SKM-1 treated with dmso at 0.1 percent for 144 hours (cell line): ENCODE measurements at regions not wholly inside any gene's neighbourhood (a gene's known extent, or its start where the extent isn't known, plus 50 kb on each side); places are given as distances from the start of the nearest gene placed in this dataset.
"Not testable (repeated sequence)": the region's sequence is repeated elsewhere in the genome, so short reads cannot be mapped to it uniquely, and the experiment has no call there.

Source experiments
- DNase-seq: peaks from one replicate; lab custom pipeline; 2025; ENCODE audit not compliant: unreplicated experiment; lab: John Stamatoyannopoulos, UW

DNA sequence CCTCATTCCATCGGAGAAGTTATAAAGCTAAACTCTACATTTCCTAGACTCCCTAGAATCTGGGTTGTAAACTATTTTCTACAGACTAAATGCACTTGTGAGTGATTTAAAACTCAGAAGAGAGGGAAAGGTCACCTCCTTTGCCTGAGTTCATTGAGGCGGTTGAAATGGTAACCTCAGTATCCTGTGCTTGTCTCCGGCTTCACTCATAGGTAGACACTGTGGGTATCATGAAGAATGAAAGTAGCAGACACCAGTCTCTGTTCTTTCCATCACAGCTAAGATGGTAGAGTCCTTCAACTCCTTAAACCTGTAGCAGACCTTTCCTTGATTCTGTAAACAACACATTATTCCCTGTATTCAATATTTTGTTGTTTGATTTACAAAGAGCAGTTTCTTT is 291.3 kb upstream of the ANKRD50 start:
- DNase-seq, result no peak

- DNase-seq, result no peak
These were observed 285.5 kb upstream of the ANKRD50 start for GRCh38 chr4:124997991-124998390.

- no peak for DNase-seq
These were observed 284.6 kb upstream of the ANKRD50 start for GRCh38 chr4:124997124-124997523.

- DNase-seq, result no peak
These were observed 281.3 kb upstream of the ANKRD50 start for GRCh38 chr4:124993838-124994237.

- DNase-seq, result no peak
These were observed 277.9 kb upstream of the ANKRD50 start for GRCh38 chr4:124990398-124990797.

DNA sequence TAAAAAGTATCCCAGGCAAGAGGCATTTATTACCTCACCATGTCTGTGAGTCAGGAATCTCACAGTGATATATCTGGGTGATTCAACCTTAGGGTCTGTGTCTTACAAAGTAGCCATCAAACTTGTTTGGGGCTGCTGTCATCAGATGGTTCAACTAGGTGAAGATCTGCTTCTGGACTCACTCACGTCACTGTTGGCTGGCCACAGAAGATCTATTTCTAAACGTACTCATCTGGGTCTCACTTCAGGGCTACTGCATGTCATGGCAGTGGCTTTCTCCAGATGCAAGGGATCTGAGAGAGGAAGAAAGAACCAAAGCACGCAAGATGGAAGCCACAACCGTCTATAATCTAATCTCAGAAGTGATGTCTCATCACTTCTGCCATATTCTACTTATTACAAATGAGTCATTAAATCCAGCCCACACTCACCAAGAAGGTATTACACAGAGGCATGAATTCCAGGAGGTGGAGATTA is 267.8 kb upstream of the ANKRD50 start:
- DNase-seq, result no peak

GRCh38 chr4:124978536-124978935 is 266.0 kb upstream of the ANKRD50 start:
- not testable (repeated sequence) for DNase-seq

DNA sequence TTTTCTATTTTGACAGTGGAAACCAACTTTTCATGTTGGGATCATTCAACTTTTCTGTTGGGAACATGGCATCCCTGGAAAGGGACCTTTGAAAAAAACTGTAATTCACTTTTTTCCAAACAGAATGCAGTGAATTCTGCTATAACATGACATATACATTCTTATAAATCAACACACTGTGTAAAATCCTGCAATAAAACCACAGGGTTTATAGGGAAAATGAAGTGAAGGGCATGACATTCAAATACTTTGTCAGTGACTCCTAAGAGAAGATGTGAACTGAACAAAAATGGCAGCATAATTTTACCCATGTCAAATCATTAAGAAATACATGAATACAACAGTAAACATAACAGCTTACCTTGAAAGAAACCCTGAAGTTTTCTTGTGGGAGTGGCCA is 264.5 kb upstream of the ANKRD50 start:
- DNase-seq, result no peak

DNA sequence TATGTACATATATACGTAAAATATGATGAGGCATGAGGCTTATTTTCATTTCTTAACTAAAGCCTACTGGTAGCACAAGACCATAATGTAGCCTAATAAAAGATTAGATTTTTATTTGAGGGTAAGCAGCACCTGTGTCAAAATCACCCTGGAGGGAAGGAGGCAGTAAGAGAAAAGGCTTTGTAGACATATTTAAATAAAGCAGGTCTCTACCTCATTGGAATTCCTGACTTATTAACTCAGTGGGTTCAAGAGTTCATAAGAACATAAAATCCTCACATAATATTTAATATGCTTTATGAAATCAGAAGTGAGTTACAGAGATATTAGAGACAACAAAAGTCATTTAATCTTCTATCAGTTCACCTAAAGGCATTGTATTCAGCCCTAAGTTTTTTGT is 261.6 kb upstream of the ANKRD50 start:
- no peak for DNase-seq

- DNase-seq, result no peak
These were observed 261.2 kb upstream of the ANKRD50 start for GRCh38 chr4:124973716-124974115.

DNA sequence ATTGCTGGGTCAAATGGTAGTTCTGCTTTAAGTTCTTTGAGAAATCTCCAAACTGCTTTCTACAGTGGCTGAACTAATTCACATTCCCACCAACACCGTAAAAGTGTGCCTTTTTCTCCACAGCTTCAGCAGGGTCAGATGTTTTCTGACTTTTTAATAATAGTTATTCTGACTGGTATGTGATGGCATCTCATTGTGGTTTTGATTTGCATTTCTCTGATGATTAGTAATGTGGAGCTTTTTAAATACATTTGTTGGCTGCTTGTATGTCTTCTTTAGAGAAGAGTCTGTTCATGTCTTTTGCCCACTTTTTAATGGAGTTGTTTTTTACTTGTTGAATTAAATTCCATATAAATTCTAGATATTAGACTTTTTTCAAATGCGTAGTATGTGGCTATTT is 257.5 kb upstream of the ANKRD50 start:
- DNase-seq, result no peak

DNA sequence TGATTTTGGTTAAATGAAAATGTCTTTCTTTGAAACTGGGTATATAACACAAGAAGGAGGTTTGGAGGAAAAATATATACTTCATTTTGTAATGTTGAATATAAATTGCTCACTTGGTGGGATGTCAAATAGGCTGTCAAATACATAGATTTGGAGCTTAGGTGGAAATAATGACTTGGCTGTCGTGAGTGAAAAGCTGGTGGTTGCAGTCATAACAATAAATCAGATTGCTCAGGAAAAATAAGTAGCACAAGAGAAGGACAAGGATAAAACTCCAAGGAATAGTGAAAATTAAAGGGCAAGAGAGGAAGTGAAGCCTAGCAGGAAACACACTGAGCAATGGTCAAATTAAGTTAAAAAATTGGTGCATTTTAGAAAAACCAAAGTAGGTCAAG is 253.0 kb upstream of the ANKRD50 start:
- no peak for DNase-seq

- no peak for DNase-seq
These were observed 252.4 kb upstream of the ANKRD50 start for GRCh38 chr4:124964852-124965496.

DNA sequence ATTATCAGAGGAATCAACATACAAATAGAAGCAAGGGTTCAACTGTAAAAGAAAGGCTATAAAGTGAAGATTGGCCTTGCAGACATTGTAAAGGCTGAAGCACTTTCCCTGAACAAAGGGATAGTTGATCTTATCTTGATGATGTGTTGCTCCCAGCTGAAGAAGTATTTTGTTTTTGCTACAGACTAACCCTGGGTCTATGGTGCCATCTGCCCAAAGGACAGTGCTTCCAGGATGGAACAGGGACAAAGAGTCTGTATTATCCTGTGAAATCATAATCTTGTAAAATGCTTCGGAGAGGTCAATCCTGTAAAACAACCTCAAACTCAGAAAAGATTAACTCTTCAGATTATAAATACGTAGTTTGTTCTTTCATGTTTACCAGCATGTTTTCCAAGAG is 251.7 kb upstream of the ANKRD50 start:
- DNase-seq, result no peak

GRCh38 chr4:124961138-124961750 is 248.7 kb upstream of the ANKRD50 start:
- no peak for DNase-seq

GRCh38 chr4:124958847-124959246 is 246.3 kb upstream of the ANKRD50 start:
- no peak for DNase-seq

GRCh38 chr4:124955476-124955875 is 242.9 kb upstream of the ANKRD50 start:
- peak; percentile 48 for DNase-seq

DNA sequence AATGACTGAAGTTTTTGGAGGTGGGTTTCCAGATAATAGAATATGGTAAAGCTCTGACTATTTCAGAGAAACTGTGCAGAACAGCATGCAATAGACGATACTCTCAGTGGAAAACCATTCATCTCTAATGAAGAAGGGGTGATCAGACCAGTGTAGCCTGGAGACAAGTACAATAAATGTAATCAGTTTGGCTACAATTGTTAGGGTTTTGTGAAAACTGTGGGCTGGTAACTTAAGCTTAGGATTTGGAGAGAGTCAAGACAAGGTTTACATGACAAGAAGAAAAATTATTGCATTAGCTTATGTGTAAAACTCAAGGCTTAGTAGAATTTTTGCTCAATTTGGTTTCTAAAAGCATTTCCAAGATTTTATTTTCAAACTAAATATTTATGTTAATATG is 241.5 kb upstream of the ANKRD50 start:
- no peak for DNase-seq

GRCh38 chr4:124953486-124953885 is 241.0 kb upstream of the ANKRD50 start:
- no peak for DNase-seq

DNA sequence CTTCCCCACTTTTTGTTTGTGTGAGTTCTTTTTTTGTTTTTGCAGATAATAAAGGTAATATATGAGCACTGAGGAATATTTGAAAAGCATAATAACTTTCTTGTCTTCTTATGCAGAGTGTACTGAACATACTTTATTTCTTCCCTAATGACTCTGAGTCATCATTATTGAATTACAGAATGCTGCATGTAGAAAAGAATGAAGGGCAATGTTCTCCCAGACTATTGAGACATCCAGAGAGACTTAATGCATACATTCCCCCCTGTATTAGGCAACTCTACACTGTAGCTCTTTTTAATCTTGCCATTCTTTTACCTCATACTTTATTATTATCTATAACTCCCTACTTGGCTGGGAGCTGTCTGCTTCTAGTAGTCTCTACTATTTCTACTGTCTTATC is 240.5 kb upstream of the ANKRD50 start:
- DNase-seq, result no peak

DNA sequence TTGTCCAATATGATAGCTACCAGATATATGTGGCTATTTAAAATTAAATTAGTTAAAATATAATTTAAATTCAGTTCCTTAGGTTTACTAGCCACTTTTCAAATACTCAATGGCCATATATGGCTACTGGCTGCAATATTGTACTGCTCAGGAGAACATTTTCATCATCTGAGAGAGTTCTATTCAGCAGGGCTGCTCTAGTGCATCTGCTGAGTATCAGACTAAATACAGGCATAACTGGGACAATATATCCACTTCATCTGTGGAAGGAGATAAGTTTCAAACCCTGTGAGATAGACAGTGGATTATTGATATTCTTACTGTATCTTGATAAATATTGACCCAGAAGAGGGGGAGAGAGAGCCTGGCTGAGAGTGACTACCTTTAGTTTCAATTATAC is 240.1 kb upstream of the ANKRD50 start:
- no peak for DNase-seq

DNA sequence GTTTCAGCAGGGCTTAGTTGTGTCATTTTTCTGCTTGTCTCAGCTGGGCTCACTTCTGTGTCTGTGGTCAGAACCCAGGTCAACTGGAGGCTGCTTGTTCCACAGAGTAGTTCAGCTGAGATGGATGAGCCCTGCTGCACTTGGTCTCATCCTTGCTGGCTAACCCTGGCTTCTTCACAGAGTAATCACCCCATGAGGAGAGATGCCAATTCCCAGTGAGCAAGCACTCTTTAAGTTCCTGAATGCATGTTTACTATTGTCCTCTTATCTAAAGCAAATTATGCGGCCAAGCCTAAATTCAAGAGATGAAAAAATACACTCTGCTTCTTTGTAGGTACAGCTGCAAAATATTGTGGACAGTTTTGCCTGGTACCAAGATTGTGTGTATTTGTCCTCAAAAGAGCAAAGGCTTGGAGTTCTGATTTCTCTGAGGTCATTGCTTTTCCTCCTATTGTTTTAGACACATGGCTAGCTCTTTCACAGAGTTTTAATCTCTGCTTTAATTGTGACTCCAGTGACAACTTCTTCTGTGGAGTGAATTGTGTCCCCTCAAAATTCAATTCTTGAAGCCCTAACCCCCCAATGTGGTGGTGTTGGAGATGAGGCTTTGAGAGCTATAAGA is 236.6 kb upstream of the ANKRD50 start:
- DNase-seq, result no peak
